Stimulated activated naive B cell treated with anti-CD40 and anti-IgM and Interleukin-4, amounts not matched to agents 10 μg/mL and 1 μg/mL and 100 μg/mL, for 72 hours (primary cell): ENCODE measurements at regions not wholly inside any gene's neighbourhood (a gene's known extent, or its start where the extent isn't known, plus 50 kb on each side); places are given as distances from the start of the nearest gene placed in this dataset.
"Not testable (repeated sequence)": the region's sequence is repeated elsewhere in the genome, so short reads cannot be mapped to it uniquely, and the experiment has no call there.

ENCODE experiments used
- ATAC-seq, 2 donors: fragments of 150-1000 bp; cut with Tn5 transposase; replicated peaks; 2 replicates each; pipeline ENCODE4 v1.10.0; 2021; ENCODE audit warnings: moderate library complexity in 1 of 2
- DNase-seq: peaks from one replicate; pipeline ENCODE4 v3.0.0; 2021
- H3K27ac Mint-ChIP-seq: one replicate; pipeline ENCODE4 v1.8.0; 2022; ENCODE audit warnings: mild to moderate bottlenecking, mixed read lengths
- H3K27me3 Mint-ChIP-seq, 2 donors: one replicate each; pipeline ENCODE4 v1.8.0; 2022; ENCODE audit warnings: mixed read lengths in 2 of 2
- H3K36me3 Mint-ChIP-seq, 2 donors: one replicate each; pipeline ENCODE4 v1.8.0; 2022; ENCODE audit warnings: mixed read lengths in 2 of 2, mild to moderate bottlenecking in 1 of 2
- H3K4me1 Mint-ChIP-seq, 2 donors: one replicate each; pipeline ENCODE4 v1.8.0; 2022; ENCODE audit warnings: mixed read lengths in 2 of 2, mild to moderate bottlenecking in 1 of 2
- H3K4me3 Mint-ChIP-seq, 2 donors: one replicate each; pipeline ENCODE4 v1.8.0; 2022; ENCODE audit warnings: mild to moderate bottlenecking in 2 of 2, mixed read lengths in 2 of 2, moderate library complexity in 1 of 2
- H3K9me3 Mint-ChIP-seq, 2 donors: one replicate each; pipeline ENCODE4 v1.8.0; 2022; ENCODE audit warnings: mixed read lengths in 2 of 2, mild to moderate bottlenecking in 1 of 2

DNA sequence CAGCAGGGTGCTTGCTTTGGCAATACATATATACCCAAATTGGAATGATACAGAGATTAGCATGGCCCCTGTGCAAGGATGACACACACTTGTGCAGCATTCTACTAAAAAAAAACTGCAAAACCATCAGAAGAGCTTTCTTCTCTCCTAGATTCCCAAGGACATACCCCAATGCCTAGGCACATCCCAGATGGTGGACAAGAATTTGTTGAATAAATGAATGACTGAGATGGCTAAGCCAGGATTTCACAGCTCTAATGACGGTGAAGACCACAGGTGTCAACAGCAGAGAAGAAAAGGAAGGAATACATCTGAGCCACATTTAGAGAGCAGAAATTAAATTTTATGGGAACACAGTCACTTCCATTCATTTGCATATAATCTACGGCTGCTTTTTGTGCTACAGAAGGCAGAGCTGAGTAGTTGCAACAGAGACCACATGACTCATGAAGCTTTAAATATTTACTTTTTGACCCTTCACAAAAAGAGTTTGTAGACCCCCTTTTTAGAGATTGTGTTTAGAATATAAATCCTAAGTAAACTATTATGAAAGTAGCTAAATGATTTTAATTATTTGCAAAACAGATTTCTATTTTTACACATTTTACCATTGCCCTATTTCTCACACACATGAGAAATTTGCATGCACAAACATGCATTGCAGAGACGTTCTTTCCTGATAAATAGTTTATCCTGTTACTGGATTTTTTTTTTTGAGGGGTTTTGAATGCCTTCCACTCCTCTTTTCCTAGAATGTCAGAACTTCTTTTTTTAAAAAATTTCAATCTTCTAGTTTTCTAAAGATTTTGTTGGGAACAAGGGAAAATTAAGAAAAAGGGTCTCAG, 119.0 kb downstream of the PMAIP1 start:
- no peaks in the 10 kb centered on the region for H3K4me1 Mint-ChIP-seq
- no peaks in the 10 kb centered on the region for H3K9me3 Mint-ChIP-seq
- H3K27ac Mint-ChIP-seq = no peak overlapping the region
- no peaks in the 10 kb centered on the region for H3K36me3 Mint-ChIP-seq
- DNase-seq (no peak), ATAC-seq (no peak)
- H3K27me3 Mint-ChIP-seq = peaks cover 19 to 33% of the 10 kb centered on the region in 2 donors
- no peak overlapping the region for H3K4me3 Mint-ChIP-seq

DNA sequence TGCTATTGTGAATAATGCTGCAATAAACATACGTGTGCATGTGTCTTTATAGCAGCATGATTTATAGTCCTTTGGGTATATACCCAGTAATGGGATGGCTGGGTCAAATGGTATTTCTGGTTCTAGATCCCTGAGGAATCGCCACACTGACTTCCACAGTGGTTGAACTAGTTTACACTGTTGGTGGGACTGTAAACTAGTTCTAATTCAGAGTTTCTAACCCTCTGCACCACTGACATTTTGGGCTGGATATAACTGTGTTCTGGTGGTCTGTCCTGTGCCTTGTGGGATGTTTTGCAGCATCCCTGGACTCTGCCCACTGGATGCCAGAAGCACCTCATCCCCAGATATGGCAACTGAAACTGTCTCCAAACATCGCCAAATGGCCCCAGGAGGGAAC, 118.3 kb downstream of the PMAIP1 start:
- not testable (repeated sequence) for H3K9me3 Mint-ChIP-seq, ATAC-seq, H3K36me3 Mint-ChIP-seq, H3K27ac Mint-ChIP-seq, H3K4me1 Mint-ChIP-seq, H3K4me3 Mint-ChIP-seq, DNase-seq
- peaks cover 22 to 33% of the 10 kb centered on the region in 2 donors for H3K27me3 Mint-ChIP-seq

DNA sequence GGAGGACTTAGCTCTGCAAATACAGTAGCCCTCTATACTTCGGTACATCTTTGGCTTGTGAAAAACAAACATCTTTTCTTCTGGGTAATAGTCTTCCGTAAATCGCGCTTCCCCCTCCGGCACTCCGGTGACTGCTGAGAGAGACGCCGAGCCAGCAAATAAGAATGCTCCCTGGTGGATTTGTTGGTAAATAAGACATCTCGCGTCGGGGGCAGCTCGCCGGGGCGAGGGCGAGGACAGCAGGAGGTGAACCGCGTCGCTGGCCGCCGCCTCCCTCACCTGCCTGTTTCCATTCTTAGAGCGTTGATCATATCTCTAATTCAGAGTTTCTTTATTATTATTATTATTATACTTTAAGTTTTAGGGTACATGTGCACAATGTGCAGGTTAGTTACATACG, 117.6 kb downstream of the PMAIP1 start:
- DNase-seq (no peak), ATAC-seq (no peak)
- Mint-ChIP-seq H3K27ac (no peak overlapping the region), H3K4me3 (no peak overlapping the region), H3K36me3 (no peaks in the 10 kb centered on the region), H3K9me3 (no peaks in the 10 kb centered on the region), H3K4me1 (no peaks in the 10 kb centered on the region), H3K27me3 (peaks cover 16 to 25% of the 10 kb centered on the region in 2 donors)

DNA sequence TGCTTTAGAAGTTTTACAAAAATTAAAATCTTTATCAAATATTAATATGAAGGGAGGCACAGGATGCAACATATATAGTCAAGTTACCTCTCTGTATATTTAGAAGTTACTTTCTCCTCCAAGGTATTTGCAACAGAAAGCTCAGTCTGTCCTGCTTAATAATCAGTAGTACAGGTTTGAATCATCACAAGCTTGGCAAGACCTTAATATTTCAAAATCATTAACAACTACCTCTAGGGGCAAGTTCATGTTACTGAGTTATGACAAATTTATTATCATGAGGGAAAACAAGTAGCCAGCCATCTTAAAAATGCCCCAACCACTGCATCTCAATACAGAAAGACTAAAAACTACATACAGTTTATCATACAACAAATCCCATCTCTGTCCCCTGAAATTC, 116.0 kb downstream of the PMAIP1 start:
- peaks cover 16 to 19% of the 10 kb centered on the region in 2 donors for H3K27me3 Mint-ChIP-seq
- not testable (repeated sequence) for H3K4me1 Mint-ChIP-seq, DNase-seq, H3K36me3 Mint-ChIP-seq, ATAC-seq, H3K9me3 Mint-ChIP-seq, H3K27ac Mint-ChIP-seq, H3K4me3 Mint-ChIP-seq

DNA sequence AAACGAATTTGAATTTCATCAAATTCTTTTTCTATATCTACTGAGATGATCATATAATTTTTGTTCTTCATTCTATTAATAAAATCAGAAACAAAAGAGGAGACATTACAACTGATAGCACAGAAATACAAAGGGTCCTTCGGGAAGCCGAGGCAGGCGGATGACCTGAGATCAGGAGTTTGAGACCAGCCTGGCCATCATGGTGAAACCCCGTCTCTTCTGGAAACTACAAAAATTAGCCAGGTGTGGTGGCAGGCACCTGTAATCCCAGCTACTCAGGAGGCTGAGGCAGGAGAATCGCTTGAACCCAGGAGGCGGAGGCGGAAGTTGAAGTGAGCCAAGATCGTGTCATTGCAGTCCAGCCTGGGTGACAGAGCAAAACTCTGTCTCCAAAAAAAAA, 113.4 kb downstream of the PMAIP1 start:
- H3K9me3 Mint-ChIP-seq, H3K4me1 Mint-ChIP-seq, H3K27ac Mint-ChIP-seq: not testable (repeated sequence)

DNA sequence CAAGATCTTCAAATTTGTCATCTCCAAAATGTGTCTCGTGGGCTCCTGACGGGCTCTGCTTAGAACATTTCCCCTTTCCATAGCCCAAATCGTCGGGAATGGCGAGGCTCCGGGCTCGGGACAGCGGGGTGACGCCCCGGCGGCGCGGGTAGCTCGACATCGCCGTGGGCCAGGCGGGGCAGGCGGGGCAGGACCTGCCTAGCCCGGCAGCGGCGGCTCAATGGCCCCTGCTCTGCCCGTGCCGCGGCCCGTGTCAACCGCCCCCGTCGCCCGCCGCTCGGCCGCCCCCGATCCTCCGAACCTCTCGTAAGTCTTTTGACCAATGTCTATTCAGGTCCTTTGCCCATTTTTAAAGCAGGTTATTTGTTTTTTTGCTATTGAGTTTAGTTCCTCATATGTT, 111.2 kb downstream of the PMAIP1 start:
- no peak overlapping the region for H3K4me3 Mint-ChIP-seq
- peaks cover 23 to 29% of the 10 kb centered on the region in 2 donors for H3K27me3 Mint-ChIP-seq
- no peaks in the 10 kb centered on the region for H3K4me1 Mint-ChIP-seq
- no peak for ATAC-seq
- no peak overlapping the region for H3K27ac Mint-ChIP-seq
- no peaks in the 10 kb centered on the region for H3K36me3 Mint-ChIP-seq
- peaks cover 0 to 3% of the 10 kb centered on the region in 2 donors for H3K9me3 Mint-ChIP-seq
- no peak for DNase-seq

More for the DNA sequence above, 113.4 kb downstream of the PMAIP1 start:
- not testable (repeated sequence) for DNase-seq, H3K36me3 Mint-ChIP-seq, ATAC-seq, H3K4me3 Mint-ChIP-seq
- H3K27me3 Mint-ChIP-seq = peaks cover 30 to 33% of the 10 kb centered on the region in 2 donors

DNA sequence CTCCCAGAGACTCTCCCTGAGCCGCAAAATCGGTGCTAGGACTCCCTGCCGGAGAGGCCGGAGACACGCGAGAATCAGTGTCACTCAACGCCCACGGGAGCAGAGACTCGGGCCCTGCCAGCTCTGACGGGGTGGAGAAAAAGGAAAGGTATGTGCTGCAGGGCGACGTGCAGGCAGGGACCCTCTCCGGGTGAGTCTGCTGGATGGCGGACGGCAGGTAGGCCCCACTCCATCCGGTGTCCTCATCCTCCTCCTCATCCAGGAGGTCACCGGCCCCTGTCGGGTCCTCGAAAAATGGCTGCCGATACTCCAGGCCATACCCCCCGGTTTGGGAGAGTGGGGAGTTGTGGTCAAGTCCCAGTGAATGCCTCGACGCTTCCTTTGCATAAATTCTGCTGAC, 110.7 kb downstream of the PMAIP1 start:
- Mint-ChIP-seq H3K4me3 (no peak overlapping the region), H3K36me3 (no peaks in the 10 kb centered on the region), H3K4me1 (no peaks in the 10 kb centered on the region), H3K27me3 (peaks cover 23 to 29% of the 10 kb centered on the region in 2 donors), H3K27ac (no peak overlapping the region), H3K9me3 (peaks cover 0 to 3% of the 10 kb centered on the region in 2 donors)
- DNase-seq (no peak), ATAC-seq (no peak)

DNA sequence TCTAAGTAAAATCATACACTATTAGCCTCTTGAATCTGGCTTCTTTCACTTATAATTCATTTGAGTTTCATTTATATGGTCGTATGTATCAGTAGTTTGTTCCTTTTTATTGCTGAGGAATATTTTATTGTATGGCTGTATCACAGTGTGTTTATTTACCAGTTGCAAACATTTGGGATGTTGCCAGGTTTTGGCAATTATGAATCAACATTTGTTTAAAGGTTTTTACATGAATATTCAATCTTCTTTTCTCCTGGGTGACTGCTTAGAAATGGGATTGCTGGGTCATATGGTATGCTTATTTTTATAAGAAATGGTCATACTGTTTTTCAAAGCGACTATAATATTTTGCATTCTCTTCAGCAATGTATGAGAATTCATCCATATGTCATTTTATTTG, 107.9 kb downstream of the PMAIP1 start:
- no peak for DNase-seq
- Mint-ChIP-seq H3K36me3 (no peaks in the 10 kb centered on the region), H3K27me3 (peaks cover 21 to 32% of the 10 kb centered on the region in 2 donors), H3K4me3 (no peak overlapping the region), H3K27ac (no peak overlapping the region), H3K4me1 (no peaks in the 10 kb centered on the region), H3K9me3 (peaks cover 0 to 6% of the 10 kb centered on the region in 2 donors)
- ATAC-seq = no peak

DNA sequence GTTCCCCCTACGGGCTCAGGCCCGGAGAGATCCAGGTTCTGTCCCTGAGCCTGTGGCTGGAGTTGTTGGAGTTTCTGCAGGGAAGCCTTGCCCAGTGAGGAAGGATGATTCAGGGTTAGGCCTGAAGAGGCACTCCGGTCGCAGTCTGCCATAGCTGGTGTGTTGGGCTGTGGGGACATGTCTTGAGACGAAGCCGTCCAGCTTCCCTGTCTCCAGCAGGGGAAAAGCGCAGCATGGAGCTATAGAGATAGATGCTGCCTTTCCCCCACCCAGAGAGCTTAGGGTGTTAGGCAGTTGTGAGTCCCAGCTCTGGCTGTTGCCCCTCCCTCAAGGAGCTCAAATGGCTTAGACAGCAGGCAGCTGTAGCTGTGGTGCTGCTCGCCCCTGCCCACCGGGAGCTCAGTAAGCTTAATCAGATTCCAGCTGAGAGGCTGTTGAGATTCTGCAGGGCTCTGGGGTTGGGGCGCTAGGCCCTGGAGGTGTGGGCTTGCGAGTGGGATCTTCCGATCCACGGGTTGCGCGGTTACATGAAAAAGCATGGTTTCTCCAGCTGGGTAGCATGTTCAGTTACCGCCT, 103.9 kb downstream of the PMAIP1 start:
- Mint-ChIP-seq H3K36me3 (no peaks in the 10 kb centered on the region), H3K27ac (no peak overlapping the region), H3K27me3 (peaks cover 37 to 47% of the 10 kb centered on the region in 2 donors), H3K4me3 (no peak overlapping the region), H3K9me3 (peaks cover 6 to 7% of the 10 kb centered on the region in 2 donors), H3K4me1 (no peaks in the 10 kb centered on the region)
- ATAC-seq (no peak), DNase-seq (no peak)

DNA sequence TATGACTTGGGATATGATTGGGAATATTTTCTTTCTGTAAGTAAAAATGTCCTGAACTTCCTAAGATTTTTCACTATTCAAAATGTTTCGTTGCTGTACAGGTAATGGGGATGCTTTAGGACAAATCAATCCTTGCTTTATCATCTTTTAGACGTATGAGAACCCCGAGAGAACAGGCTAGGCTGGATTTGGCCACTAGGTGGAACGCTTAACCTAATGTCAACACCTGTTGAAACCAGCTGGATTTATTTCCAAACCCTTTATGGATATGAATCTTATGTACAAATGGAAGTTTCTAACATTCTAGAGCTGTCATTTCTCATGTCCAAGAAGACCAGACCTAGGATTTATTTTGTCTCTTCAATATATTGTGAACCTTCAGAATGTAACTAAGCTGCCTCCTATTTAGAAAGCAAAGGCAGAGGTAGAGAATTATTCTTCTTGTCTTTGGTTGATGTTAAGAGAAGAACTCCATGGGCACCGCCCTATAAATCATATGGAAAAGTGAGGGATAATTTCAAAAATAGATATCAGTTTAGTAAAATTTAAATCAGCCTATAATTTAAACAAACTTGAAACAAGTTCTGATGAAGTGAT, 96.7 kb downstream of the PMAIP1 start:
- Mint-ChIP-seq H3K4me1 (no peaks in the 10 kb centered on the region), H3K27ac (no peak overlapping the region), H3K9me3 (peaks cover 6 to 7% of the 10 kb centered on the region in 2 donors), H3K36me3 (no peaks in the 10 kb centered on the region), H3K4me3 (no peak overlapping the region), H3K27me3 (peaks cover 45 to 62% of the 10 kb centered on the region in 2 donors)
- no peak for DNase-seq
- ATAC-seq = peak; percentile 66 to 67

DNA sequence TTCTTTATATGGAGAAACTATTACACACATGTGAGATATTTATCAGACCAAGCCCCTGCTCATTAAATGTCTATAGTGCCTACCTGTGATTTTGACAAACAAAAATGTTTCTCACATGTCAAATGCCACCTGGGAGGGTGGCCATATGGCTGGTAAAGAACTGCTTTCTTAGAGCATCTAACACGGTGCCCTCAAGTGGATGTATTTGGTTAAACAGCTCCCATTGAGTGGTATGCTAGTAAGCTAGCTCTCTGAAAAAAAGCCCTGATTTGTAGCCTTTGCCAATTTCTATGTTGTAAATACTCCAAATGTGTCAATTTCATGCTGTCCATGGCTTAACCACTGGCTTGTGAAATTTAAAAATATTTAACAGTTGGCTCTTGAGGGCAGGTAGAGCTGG, 94.6 kb downstream of the PMAIP1 start:
- ATAC-seq = peak; percentile 54 to 71
- no peaks in the 10 kb centered on the region for H3K36me3 Mint-ChIP-seq
- H3K9me3 Mint-ChIP-seq = peaks cover 0 to 3% of the 10 kb centered on the region in 2 donors
- H3K27me3 Mint-ChIP-seq = peaks cover 32 to 55% of the 10 kb centered on the region in 2 donors
- DNase-seq = no peak
- H3K4me1 Mint-ChIP-seq = no peaks in the 10 kb centered on the region
- H3K4me3 Mint-ChIP-seq = no peak overlapping the region
- H3K27ac Mint-ChIP-seq = no peak overlapping the region

DNA sequence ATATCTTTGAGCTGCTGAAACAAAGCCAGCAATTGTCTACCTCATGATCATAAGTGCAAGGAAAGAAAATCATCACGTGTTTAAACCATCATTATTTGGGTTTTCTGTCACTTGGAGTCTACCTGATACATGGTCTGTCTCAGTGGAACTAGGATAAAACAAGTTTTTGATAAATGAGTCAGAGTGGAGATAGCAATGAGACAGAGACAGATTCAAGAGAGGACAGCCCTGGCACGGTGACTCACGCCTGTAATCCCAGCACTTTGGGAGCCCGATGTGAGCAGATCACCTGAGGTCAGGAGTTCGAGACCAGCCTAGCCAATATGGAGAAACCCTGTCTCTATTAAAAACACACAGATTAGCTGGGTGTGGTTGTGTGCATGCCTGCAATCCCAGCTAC, 93.8 kb downstream of the PMAIP1 start:
- Mint-ChIP-seq H3K9me3 (peaks cover 0 to 3% of the 10 kb centered on the region in 2 donors), H3K4me3 (no peak overlapping the region), H3K27me3 (peaks cover 27 to 49% of the 10 kb centered on the region in 2 donors), H3K4me1 (no peaks in the 10 kb centered on the region), H3K36me3 (no peaks in the 10 kb centered on the region), H3K27ac (no peak overlapping the region)
- ATAC-seq (no peak), DNase-seq (no peak)

DNA sequence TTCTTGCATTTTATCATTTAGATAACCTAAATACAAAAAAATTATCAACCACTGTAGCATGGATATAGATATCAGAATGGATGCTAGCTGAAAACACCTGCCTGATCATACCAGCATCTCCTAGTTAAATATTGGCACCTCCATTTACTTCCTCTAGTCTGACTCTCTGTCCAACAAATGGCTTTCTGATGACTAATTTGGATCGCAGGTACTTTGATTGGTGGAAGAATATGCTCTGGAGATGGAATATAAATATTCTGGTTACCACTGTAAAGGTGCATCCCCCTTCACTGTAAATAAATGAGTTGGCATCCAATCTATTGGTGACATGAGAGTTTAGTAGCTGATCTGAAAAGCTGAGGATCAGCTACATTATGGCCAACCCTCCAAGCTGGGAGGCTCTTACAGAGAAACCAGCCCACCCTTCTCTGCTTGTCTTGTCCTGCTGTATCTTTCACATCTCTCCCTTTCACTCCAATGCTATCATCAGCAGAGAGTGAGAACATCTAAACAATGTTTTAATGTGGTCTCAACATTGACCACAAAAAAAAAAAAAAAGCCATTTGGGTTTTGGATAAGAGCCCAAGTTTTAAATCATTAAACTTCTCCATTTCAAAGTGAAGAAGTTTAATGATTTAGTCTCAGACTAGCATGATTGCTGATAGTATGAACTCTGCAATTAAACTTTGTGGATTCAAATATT, 90.5 kb downstream of the PMAIP1 start:
- peak in 1 of 2 donors; percentile 31 for ATAC-seq
- H3K27ac Mint-ChIP-seq = no peak overlapping the region
- H3K4me1 Mint-ChIP-seq = no peaks in the 10 kb centered on the region
- H3K9me3 Mint-ChIP-seq = no peaks in the 10 kb centered on the region
- peaks cover 17 to 32% of the 10 kb centered on the region in 2 donors for H3K27me3 Mint-ChIP-seq
- H3K36me3 Mint-ChIP-seq = no peaks in the 10 kb centered on the region
- no peak for DNase-seq
- no peak overlapping the region for H3K4me3 Mint-ChIP-seq

DNA sequence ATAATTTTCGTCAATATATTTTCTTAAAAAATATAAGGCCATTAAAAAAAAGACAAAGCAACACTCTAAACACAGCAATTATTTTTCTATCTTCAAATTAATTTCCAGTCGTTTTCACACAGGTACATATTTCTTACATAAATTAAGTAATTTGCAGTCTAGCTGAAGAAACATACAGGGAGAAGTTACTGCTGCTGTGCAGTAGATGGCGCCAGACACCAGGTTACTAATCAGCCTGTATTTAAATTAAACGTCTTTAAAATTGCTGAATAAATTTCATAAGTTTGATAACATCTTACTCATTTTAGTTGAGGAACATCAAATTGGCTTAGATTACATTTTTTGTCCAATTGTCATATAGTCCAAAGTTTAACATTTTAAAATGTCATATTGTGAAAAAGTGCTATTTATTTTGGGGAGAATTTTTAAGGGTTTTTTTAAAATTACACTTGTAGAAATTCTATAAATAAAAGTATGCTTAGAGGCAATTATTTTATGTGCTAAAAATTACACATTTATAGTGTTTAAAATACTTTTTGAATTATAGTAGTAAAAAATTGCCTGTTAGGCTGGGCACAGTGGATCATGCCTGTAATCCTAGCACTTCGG, 88.4 kb downstream of the PMAIP1 start:
- Mint-ChIP-seq H3K4me3 (no peak overlapping the region), H3K27me3 (peaks cover 11 to 24% of the 10 kb centered on the region in 2 donors), H3K36me3 (no peaks in the 10 kb centered on the region), H3K9me3 (no peaks in the 10 kb centered on the region), H3K27ac (no peak overlapping the region), H3K4me1 (no peaks in the 10 kb centered on the region)
- no peak for DNase-seq
- ATAC-seq = peak in 1 of 2 donors; percentile 49
